Muscle of leg (tissue), 3 donors: ENCODE measurements at regions not wholly inside any gene's neighbourhood (a gene's known extent, or its start where the extent isn't known, plus 50 kb on each side); places are given as distances from the start of the nearest gene placed in this dataset.

Source experiments
- DNase-seq: peaks from one replicate; pipeline ENCODE4 v3.0.0; 2013
- H3K27ac ChIP-seq: one replicate; pipeline ENCODE4 v1.5.1; 2013; ENCODE audit warnings: mild to moderate bottlenecking, low read length, control low read depth
- H3K27me3 ChIP-seq: one replicate; pipeline ENCODE4 v1.6.1; 2013; ENCODE audit warnings: low read length; ENCODE audit not compliant: control insufficient read depth, insufficient read depth
- H3K36me3 ChIP-seq: one replicate; pipeline ENCODE4 v1.6.1; 2013; ENCODE audit warnings: low read length; ENCODE audit not compliant: control insufficient read depth, insufficient read depth
- H3K4me1 ChIP-seq: one replicate; pipeline ENCODE4 v1.6.1; 2013; ENCODE audit warnings: low read length; ENCODE audit not compliant: control insufficient read depth, insufficient read depth
- H3K4me3 ChIP-seq: one replicate; pipeline ENCODE4 v1.5.1; 2013; ENCODE audit warnings: low read length, control low read depth
- H3K9me3 ChIP-seq: replicated peaks from 2 replicates; pipeline ENCODE4 v1.6.1; 2013; ENCODE audit warnings: low read depth, low read length; ENCODE audit not compliant: control insufficient read depth
- WGBS: methylation state at CpG from one replicate; pipeline ENCODE4 v1.1.5; 2013; ENCODE audit warnings: missing lambda C conversion rate; ENCODE audit not compliant: insufficient coverage; 5-methylcytosine and 5-hydroxymethylcytosine counted together

DNA sequence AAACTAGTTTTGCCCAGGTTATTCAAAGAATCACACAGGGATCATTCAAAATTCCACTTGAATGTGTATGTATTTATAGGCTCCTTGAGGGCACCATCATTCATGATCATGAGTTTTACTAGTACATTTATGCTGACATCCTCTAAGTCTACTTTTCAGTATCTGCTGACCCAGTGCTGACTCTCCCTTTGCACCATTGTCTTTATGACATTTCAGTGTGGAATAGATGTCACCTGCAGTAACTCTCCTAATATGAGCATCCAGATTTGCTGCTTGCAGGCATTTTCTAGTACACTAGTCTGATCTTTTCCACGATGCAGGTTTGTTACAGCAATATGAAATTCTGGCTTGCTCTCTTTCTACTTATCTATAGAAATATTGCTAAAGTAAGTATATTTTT lies 1603.5 kb downstream of the SI start:
- H3K9me3 ChIP-seq = no peaks in the 10 kb centered on the region
- no peaks in the 10 kb centered on the region for H3K27me3 ChIP-seq
- H3K4me1 ChIP-seq = no peaks in the 10 kb centered on the region
- no peak for DNase-seq
- WGBS = no CpG with 5 or more reads among the region's 1 CpG
- no peaks in the 10 kb centered on the region for H3K36me3 ChIP-seq
- H3K27ac ChIP-seq = no peak overlapping the region
- H3K4me3 ChIP-seq = no peak overlapping the region

DNA sequence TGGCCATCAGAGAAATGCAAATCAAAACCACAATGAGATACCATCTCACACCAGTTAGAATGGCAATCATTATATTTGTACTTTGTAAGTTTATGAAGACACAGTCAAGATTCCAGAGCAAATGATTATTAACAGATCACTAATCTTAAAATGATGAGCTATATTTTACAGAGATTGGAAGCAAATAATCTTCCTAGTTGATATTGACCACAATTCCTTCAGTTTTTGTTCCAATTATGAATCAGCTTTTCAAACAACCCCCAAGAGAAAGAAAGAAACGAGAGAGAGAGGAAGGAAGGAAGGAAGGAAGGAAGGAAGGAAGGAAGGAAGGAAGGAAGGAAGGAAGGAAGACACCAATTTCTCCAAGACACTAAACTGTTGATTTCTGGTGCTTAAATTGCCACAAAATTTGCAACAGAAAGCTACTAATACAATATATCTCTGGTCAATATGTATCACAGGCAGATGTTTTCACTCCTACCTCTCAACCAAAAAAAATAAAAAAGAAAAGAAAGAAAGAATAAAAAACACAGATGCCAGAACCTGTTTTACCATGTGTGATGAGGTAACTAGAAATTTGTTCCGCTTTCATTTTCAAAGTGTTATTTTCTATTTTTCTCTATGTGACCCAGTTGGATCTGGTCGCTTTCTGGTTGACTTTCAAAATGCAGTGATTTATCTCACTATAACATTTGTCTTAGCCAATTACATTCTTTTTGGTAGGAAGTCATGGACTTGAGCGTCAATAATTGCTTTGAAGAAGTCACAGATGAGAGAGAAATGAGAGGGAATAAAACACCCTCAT lies 1609.6 kb downstream of the SI start:
- Histone ChIP-seq H3K4me3 (no peak overlapping the region), H3K36me3 (no peaks in the 10 kb centered on the region)

DNA sequence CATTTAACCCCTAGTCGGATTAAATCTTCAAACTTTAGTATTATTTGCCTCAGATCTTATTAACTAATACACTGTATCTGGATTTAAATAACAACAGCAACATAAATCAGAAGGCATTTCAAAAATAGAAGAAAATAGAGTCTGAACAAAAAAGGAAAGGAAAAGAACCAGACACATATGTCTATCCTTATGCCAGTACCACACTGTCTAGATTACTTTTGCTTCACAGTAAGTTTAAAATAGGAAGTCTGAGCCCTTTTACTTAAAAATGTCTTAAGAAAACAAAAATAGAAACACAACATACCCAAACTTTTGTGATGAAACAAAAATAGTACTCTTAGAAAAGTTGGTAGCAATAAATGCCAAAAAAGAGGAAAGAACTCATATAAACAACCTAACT lies 1615.8 kb downstream of the SI start:
- Histone ChIP-seq H3K4me1 (no peaks in the 10 kb centered on the region), H3K9me3 (no peaks in the 10 kb centered on the region), H3K36me3 (no peaks in the 10 kb centered on the region), H3K27me3 (no peaks in the 10 kb centered on the region), H3K27ac (no peak overlapping the region), H3K4me3 (no peak overlapping the region)
- DNase-seq = no peak
- whole genome bisulfite sequencing = no CpG with 5 or more reads among the region's 1 CpG

More for the DNA sequence above, 1609.6 kb downstream of the SI start:
- Histone ChIP-seq H3K4me1 (no peaks in the 10 kb centered on the region), H3K9me3 (no peaks in the 10 kb centered on the region), H3K27me3 (no peaks in the 10 kb centered on the region), H3K27ac (no peak overlapping the region)
- no CpG with 5 or more reads among the region's 4 CpGs for WGBS
- DNase-seq = no peak

DNA sequence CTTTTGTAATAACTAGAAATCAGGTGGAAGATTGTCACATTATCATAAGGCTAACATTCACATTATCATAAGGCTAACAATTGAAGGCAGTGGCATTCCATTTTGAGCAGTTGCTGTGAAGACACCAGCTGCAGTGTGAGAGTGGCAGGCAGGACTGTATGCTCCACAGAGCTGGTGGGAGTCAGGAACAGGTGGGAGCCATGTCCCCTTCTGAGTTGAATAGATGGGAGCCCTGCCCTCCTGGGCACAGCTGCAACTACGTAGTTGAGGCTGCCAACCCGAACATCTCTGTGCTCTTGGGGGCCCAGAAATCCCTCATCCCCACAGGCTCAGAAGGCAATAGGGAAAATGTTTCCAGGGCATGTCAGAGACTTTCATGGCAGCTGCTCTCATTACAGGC lies 1627.6 kb downstream of the SI start:
- no peaks in the 10 kb centered on the region for H3K4me1 ChIP-seq
- H3K27ac ChIP-seq = no peak overlapping the region
- no peaks in the 10 kb centered on the region for H3K36me3 ChIP-seq
- H3K4me3 ChIP-seq = no peak overlapping the region
- H3K9me3 ChIP-seq = no peaks in the 10 kb centered on the region
- peak; percentile 13 for DNase-seq
- no CpG with 5 or more reads among the region's 2 CpGs for WGBS
- H3K27me3 ChIP-seq = no peaks in the 10 kb centered on the region

DNA sequence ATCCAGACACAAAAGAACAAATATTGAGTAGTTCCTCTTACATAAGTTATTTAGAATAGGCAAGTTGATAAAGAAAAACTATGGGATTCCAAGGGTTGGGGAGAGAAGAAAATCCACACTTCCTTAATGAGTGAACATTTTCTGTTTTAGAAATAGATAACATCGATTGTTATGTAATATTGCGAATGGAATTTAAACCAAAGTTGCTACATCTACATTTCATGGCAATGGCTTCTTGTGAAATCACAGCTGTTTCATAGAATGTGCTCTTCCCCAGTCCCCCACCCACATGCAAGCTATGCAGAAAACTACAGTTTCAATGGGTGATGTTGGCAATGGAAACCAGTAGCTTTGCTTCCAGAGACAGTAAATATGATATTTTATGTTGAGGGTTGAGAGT lies 1639.5 kb downstream of the SI start:
- Histone ChIP-seq H3K4me1 (no peaks in the 10 kb centered on the region), H3K4me3 (no peak overlapping the region), H3K27me3 (no peaks in the 10 kb centered on the region), H3K36me3 (no peaks in the 10 kb centered on the region), H3K27ac (no peak overlapping the region), H3K9me3 (no peaks in the 10 kb centered on the region)
- DNase-seq = no peak
- no CpG with 5 or more reads among the region's 2 CpGs for WGBS

DNA sequence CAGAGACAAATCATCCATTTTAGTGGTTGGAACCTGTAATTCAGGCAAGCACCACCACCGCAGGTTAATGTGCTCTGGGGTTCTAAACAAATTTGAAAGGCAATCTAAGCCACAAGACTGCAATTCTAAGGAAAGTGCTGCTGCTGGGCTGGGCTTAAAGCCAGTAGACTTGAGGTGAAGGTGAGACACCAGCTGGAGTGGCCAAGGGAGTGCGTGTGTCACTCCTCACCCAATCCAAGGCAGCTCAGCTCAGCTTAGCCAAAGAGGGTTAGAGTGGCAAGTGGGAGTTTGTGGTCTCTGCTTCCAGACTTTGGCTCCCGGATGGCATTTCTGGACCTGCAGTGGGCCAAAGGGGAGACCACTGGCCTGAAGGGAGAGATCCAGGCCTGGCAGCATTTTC lies 1655.6 kb downstream of the SI start:
- no peak overlapping the region for H3K27ac ChIP-seq
- no peaks in the 10 kb centered on the region for H3K36me3 ChIP-seq
- no peak overlapping the region for H3K4me3 ChIP-seq
- H3K9me3 ChIP-seq = peaks cover 3% of the 10 kb centered on the region
- no peaks in the 10 kb centered on the region for H3K4me1 ChIP-seq
- no peak for DNase-seq
- WGBS = 81% methylated on average over 3 of the region's 3 CpGs
- H3K27me3 ChIP-seq = no peaks in the 10 kb centered on the region

GRCh38 chr3:163391407-163392181 lies 1686.7 kb downstream of the SI start:
- H3K4me3 ChIP-seq = no peak overlapping the region

DNA sequence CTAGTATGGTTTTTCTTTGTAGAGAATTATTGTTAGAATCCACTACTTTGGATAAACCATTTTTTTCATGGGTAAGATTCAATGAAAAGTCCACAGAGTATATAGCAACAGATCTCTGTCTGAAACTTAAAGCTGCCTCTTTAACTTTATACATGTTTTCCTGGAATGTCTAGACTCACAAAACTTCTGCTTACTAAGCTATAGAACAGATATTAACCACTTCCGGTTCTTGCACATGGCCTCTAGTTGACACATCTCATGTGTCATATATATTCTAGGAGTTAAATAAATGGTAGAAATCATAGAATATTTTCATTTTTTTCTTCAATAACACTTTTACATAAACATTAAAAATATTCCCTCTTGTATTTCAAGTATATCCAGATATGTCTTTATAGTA lies 1693.9 kb downstream of the SI start:
- H3K27ac ChIP-seq = no peak overlapping the region
- no peaks in the 10 kb centered on the region for H3K36me3 ChIP-seq
- DNase-seq = no peak
- H3K4me3 ChIP-seq = no peak overlapping the region
- no peaks in the 10 kb centered on the region for H3K4me1 ChIP-seq
- H3K27me3 ChIP-seq = no peaks in the 10 kb centered on the region
- H3K9me3 ChIP-seq = no peaks in the 10 kb centered on the region
- no CpG with 5 or more reads among the region's 1 CpG for WGBS

More at GRCh38 chr3:163391407-163392181, 1686.7 kb downstream of the SI start:
- H3K36me3 ChIP-seq = no peaks in the 10 kb centered on the region
- H3K4me1 ChIP-seq = no peaks in the 10 kb centered on the region
- peaks cover 2% of the 10 kb centered on the region for H3K9me3 ChIP-seq
- H3K27ac ChIP-seq = no peak overlapping the region
- H3K27me3 ChIP-seq = no peaks in the 10 kb centered on the region
- DNase-seq = no peak
- WGBS = 88% methylated on average over 3 of the region's 3 CpGs

DNA sequence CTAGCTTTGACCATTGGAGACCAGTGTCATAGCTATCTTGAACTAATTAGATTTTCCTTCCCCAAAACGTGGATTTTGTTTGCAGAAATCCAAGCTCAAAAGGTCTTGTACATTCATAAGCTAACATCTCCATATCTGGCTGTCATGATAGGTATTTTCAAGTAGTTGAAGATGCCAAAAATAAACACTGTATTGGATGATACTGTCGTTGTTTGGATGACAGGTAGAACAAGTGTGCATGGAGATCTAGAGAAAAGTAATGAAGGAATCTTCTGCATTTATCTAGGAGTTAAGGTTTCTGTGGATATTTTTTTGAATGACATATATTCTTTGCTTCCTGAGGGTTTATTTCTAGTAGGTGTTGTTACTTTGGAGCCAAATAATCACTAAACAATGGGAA lies 1696.1 kb downstream of the SI start:
- no peaks in the 10 kb centered on the region for H3K4me1 ChIP-seq
- WGBS = no CpG with 5 or more reads among the region's 2 CpGs
- no peak overlapping the region for H3K4me3 ChIP-seq
- no peak for DNase-seq
- no peaks in the 10 kb centered on the region for H3K36me3 ChIP-seq
- no peaks in the 10 kb centered on the region for H3K27me3 ChIP-seq
- no peak overlapping the region for H3K27ac ChIP-seq
- H3K9me3 ChIP-seq = no peaks in the 10 kb centered on the region

- Histone ChIP-seq H3K27ac (no peak overlapping the region), H3K27me3 (no peaks in the 10 kb centered on the region), H3K4me1 (no peaks in the 10 kb centered on the region), H3K9me3 (no peaks in the 10 kb centered on the region), H3K4me3 (no peak overlapping the region), H3K36me3 (no peaks in the 10 kb centered on the region)
- DNase-seq = peak; percentile 67
These were observed 1710.1 kb downstream of the SI start for GRCh38 chr3:163368168-163368567.
